ENCODE measurements at regions not wholly inside any gene's neighbourhood (a gene's known extent, or its start where the extent isn't known, plus 50 kb on each side); places are given as distances from the start of the nearest gene placed in this dataset.

DNA sequence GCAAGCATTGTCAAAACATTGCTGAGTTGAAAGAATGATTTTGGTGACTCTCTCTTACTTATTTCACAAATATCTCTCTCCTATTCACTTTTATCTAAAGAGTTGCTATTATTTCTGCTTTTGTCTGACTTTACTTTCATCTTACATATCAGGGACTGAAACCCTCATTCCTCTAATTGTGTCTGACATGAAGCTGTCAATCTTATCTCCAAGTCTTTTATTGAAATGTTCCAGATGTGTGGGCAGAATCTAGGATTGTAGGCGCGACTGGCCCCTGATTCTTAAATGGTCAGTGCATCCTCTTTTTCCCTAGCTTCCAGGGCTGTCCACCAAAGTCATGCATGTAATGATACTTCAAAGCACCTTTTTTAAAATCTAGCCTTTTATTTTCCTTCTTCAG is 174.6 kb downstream of the NDFIP2 start:
- in situ Hi-C loops (cut with MboI): no loop called here
- no TSS peak for BruUV-seq (replicated peaks)
- Histone ChIP-seq H3K4me3 (no peak overlapping the region), H4K20me1 (ENCODE audit: control insufficient read depth, insufficient read depth) (no peaks in the 10 kb centered on the region), H3K27ac (ENCODE audit: control insufficient read depth, insufficient read depth) (no peak overlapping the region), H3K9me3 (replicated peaks; ENCODE audit: control insufficient read depth, insufficient read depth, low read length) (no peaks in the 10 kb centered on the region), H3K4me2 (ENCODE audit: control insufficient read depth, insufficient read depth) (no peak overlapping the region), H3K9ac (ENCODE audit: control insufficient read depth, insufficient read depth, low read length) (no peak overlapping the region), H3K79me2 (ENCODE audit: control insufficient read depth, insufficient read depth, low read length) (no peaks in the 10 kb centered on the region), H3K4me1 (ENCODE audit: control insufficient read depth, insufficient read depth, low read length) (no peaks in the 10 kb centered on the region), H3K36me3 (ENCODE audit: control insufficient read depth in 2 of 2, insufficient read depth in 2 of 2, low read length in 1 of 2) (no peaks in the 10 kb centered on the region), H3K27me3 (replicated peaks in 1 of 2; ENCODE audit: control insufficient read depth in 2 of 2, insufficient read depth in 2 of 2, low read length in 1 of 2) (no peaks in the 10 kb centered on the region), H2AFZ (ENCODE audit: control insufficient read depth, low read depth, low read length) (no peak overlapping the region)
- DNase-seq (ENCODE audit: low read depth, low spot score): no peak
- SMC1A ChIA-PET (ENCODE audit: uncharacterized antibody, unreplicated experiment): interaction anchor here (0.7 to 2.7 kb wide), 4 partner anchors 12 to 24 kb away, joined by 3 to 10 read pairs (median 6); no protein-coding TSS in a partner anchor
- WGBS (ENCODE audit: insufficient coverage, insufficient replicate concordance, low lambda C conversion rate, missing lambda C conversion rate): 84% methylated on average over 2 of the region's 2 CpGs
- CTCF ChIA-PET: interaction anchor here (0.8 kb wide), 1 partner anchor 12 kb away, joined by 4 read pairs; no protein-coding TSS in a partner anchor
- POLR2A ChIA-PET: no interaction called here
- no peak for ATAC-seq
- intact Hi-C loops (cut with micrococcal nuclease; ENCODE audit: unreplicated experiment): no loop called here
- RAD21 ChIA-PET (ENCODE audit: unreplicated experiment): no interaction called here
- FAIRE-seq: no peak
- TF ChIP-seq, protein P1, sequence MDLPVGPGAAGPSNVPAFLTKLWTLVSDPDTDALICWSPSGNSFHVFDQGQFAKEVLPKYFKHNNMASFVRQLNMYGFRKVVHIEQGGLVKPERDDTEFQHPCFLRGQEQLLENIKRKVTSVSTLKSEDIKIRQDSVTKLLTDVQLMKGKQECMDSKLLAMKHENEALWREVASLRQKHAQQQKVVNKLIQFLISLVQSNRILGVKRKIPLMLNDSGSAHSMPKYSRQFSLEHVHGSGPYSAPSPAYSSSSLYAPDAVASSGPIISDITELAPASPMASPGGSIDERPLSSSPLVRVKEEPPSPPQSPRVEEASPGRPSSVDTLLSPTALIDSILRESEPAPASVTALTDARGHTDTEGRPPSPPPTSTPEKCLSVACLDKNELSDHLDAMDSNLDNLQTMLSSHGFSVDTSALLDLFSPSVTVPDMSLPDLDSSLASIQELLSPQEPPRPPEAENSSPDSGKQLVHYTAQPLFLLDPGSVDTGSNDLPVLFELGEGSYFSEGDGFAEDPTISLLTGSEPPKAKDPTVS (IDR thresholded peaks at IDR 0.05; ENCODE audit: low read depth, low read length): no peak
- TF ChIP-seq EZH2 (IDR thresholded peaks at IDR 0.05; ENCODE audit: borderline replicate concordance, control insufficient read depth, low read depth, low read length): no peak
- no peak for TF ChIP-seq MEF2B (IDR thresholded peaks at IDR 0.05; ENCODE audit: partially characterized antibody, poor library complexity, severe bottlenecking)
- TF ChIP-seq, protein P2, sequence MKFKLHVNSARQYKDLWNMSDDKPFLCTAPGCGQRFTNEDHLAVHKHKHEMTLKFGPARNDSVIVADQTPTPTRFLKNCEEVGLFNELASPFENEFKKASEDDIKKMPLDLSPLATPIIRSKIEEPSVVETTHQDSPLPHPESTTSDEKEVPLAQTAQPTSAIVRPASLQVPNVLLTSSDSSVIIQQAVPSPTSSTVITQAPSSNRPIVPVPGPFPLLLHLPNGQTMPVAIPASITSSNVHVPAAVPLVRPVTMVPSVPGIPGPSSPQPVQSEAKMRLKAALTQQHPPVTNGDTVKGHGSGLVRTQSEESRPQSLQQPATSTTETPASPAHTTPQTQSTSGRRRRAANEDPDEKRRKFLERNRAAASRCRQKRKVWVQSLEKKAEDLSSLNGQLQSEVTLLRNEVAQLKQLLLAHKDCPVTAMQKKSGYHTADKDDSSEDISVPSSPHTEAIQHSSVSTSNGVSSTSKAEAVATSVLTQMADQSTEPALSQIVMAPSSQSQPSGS (IDR thresholded peaks at IDR 0.05; ENCODE audit: low read length): no peak
- no peak for TF ChIP-seq SMARCA5 (IDR thresholded peaks at IDR 0.05)
- TF ChIP-seq CHD4 (IDR thresholded peaks at IDR 0.05): no peak
- TF ChIP-seq, protein P3, sequence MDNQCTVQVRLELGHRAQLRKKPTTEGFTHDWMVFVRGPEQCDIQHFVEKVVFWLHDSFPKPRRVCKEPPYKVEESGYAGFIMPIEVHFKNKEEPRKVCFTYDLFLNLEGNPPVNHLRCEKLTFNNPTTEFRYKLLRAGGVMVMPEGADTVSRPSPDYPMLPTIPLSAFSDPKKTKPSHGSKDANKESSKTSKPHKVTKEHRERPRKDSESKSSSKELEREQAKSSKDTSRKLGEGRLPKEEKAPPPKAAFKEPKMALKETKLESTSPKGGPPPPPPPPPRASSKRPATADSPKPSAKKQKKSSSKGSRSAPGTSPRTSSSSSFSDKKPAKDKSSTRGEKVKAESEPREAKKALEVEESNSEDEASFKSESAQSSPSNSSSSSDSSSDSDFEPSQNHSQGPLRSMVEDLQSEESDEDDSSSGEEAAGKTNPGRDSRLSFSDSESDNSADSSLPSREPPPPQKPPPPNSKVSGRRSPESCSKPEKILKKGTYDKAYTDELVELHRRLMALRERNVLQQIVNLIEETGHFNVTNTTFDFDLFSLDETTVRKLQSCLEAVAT (IDR thresholded peaks at IDR 0.05): no peak
- TF ChIP-seq, protein P4, sequence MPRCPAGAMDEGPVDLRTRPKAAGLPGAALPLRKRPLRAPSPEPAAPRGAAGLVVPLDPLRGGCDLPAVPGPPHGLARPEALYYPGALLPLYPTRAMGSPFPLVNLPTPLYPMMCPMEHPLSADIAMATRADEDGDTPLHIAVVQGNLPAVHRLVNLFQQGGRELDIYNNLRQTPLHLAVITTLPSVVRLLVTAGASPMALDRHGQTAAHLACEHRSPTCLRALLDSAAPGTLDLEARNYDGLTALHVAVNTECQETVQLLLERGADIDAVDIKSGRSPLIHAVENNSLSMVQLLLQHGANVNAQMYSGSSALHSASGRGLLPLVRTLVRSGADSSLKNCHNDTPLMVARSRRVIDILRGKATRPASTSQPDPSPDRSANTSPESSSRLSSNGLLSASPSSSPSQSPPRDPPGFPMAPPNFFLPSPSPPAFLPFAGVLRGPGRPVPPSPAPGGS (IDR thresholded peaks at IDR 0.05; ENCODE audit: borderline replicate concordance, insufficient read depth, low read depth, low read length, poor library complexity, severe bottlenecking): no peak
- no peak for TF ChIP-seq SIX5 (IDR thresholded peaks at IDR 0.05; ENCODE audit: low read depth, low read length, severe bottlenecking)
- TF ChIP-seq NRF1 (conservative IDR thresholded peaks at IDR 0.05; ENCODE audit: low read depth, low read length): no peak
- no peak for TF ChIP-seq RCOR1 (conservative IDR thresholded peaks at IDR 0.05; ENCODE audit: low read depth, low read length)
- no peak for TF ChIP-seq ZNF274 (IDR thresholded peaks at IDR 0.05; ENCODE audit: insufficient read depth, insufficient read length)
- TF ChIP-seq GABPA (IDR thresholded peaks at IDR 0.05; ENCODE audit: low read depth): no peak
- no peak for TF ChIP-seq TCF7 (IDR thresholded peaks at IDR 0.05; ENCODE audit: borderline replicate concordance)
- TF ChIP-seq USF2 (IDR thresholded peaks at IDR 0.05; ENCODE audit: borderline replicate concordance, low read depth, low read length): no peak
- no peak for TF ChIP-seq IRF4 (IDR thresholded peaks at IDR 0.05; ENCODE audit: low read depth, low read length)

Data from GM12878 (cell line).